WTC11 (cell line): ENCODE measurements at regions not wholly inside any gene's neighbourhood (a gene's known extent, or its start where the extent isn't known, plus 50 kb on each side); places are given as distances from the start of the nearest gene placed in this dataset.

Experiments used
- ATAC-seq: fragments of 200-7000 bp; cut with Tn5 transposase; 2 replicates; pipeline ENCODE4 v1.10.0; 2021; ENCODE audit warnings: mild to moderate bottlenecking, moderate library complexity
- CTCF ChIA-PET: fragments of 300-600 bp; sonication (Branson Sonifier 250); formaldehyde crosslinking; loops from one replicate; lab custom pipeline; 2021; ENCODE audit warnings: antibody characterized with exemption; lab: Charles Lee
- POLR2A ChIA-PET: fragments of 350-600 bp; sonication (Branson Sonifier 250); formaldehyde crosslinking; loops from one replicate; lab custom pipeline; 2021; ENCODE audit warnings: antibody characterized with exemption; lab: Charles Lee
- DNase-seq: peaks from one replicate; pipeline ENCODE4 v3.0.0; 2021; ENCODE audit warnings: low spot score
- H3K27ac Mint-ChIP-seq: 2 replicates; pipeline ENCODE4 v1.8.0; 2021; ENCODE audit warnings: mixed read lengths
- H3K27me3 Mint-ChIP-seq: 2 replicates; pipeline ENCODE4 v1.8.0; 2021; ENCODE audit warnings: low read depth, mild to moderate bottlenecking, moderate library complexity, mixed read lengths
- H3K36me3 Mint-ChIP-seq: 2 replicates; pipeline ENCODE4 v1.8.0; 2021; ENCODE audit warnings: mixed read lengths
- H3K4me1 Mint-ChIP-seq: 2 replicates; pipeline ENCODE4 v1.8.0; 2022; ENCODE audit warnings: mixed read lengths
- H3K4me3 Mint-ChIP-seq: 2 replicates; pipeline ENCODE4 v1.8.0; 2021; ENCODE audit warnings: mild to moderate bottlenecking, moderate library complexity, mixed read lengths
- H3K9me3 Mint-ChIP-seq: 2 replicates; pipeline ENCODE4 v1.8.0; 2021; ENCODE audit warnings: mixed read lengths
- ELF4 ChIP-seq: sonication (generic); formaldehyde crosslinking; IDR thresholded peaks from 2 replicates; pipeline ENCODE4 v1.8.1; 2022; ENCODE audit warnings: low read depth, mild to moderate bottlenecking, moderate library complexity, missing genetic modification reagents
- ESRRA ChIP-seq: sonication (generic); formaldehyde crosslinking; IDR thresholded peaks from 2 replicates; pipeline ENCODE4 v1.8.1; 2022; ENCODE audit warnings: mild to moderate bottlenecking, missing genetic modification reagents, borderline replicate concordance
- ETV6 ChIP-seq: sonication (generic); formaldehyde crosslinking; IDR thresholded peaks from 2 replicates; pipeline ENCODE4 v1.8.1; 2022; ENCODE audit warnings: mild to moderate bottlenecking, missing genetic modification reagents
- FOXP1 ChIP-seq: sonication (generic); formaldehyde crosslinking; IDR thresholded peaks from 2 replicates; pipeline ENCODE4 v1.8.0; 2022; ENCODE audit warnings: missing genetic modification reagents, mild to moderate bottlenecking, moderate library complexity, borderline replicate concordance
- GABPB1 ChIP-seq: sonication (generic); formaldehyde crosslinking; IDR thresholded peaks from 2 replicates; pipeline ENCODE4 v1.8.1; 2023; ENCODE audit warnings: mild to moderate bottlenecking, missing genetic modification reagents
- NFATC4 ChIP-seq: fragments of 250-450 bp; sonication (Bioruptor Pico); IDR thresholded peaks from 2 replicates; pipeline ENCODE4 v1.9.0; 2021; ENCODE audit warnings: mild to moderate bottlenecking
- NR3C1 ChIP-seq: sonication (generic); formaldehyde crosslinking; conservative IDR thresholded peaks from 2 replicates; pipeline ENCODE4 v1.8.1; 2023; ENCODE audit warnings: low read depth, mild to moderate bottlenecking, missing genetic modification reagents
- SMAD4 ChIP-seq: sonication (generic); formaldehyde crosslinking; IDR thresholded peaks from 2 replicates; pipeline ENCODE4 v1.8.0; 2022; ENCODE audit warnings: mild to moderate bottlenecking, missing genetic modification reagents
- SOX15 ChIP-seq: fragments of 250-450 bp; sonication (Bioruptor Pico); IDR thresholded peaks from 2 replicates; pipeline ENCODE4 v1.9.0; 2021; ENCODE audit warnings: mild to moderate bottlenecking
- TEAD1 ChIP-seq: sonication (generic); formaldehyde crosslinking; IDR thresholded peaks from 2 replicates; pipeline ENCODE4 v1.8.0; 2022; ENCODE audit warnings: mild to moderate bottlenecking, missing genetic modification reagents
- ZNF396 ChIP-seq: fragments of 250-450 bp; sonication (Bioruptor Pico); IDR thresholded peaks from 2 replicates; pipeline ENCODE4 v1.8.0; 2021; ENCODE audit warnings: mild to moderate bottlenecking, moderate library complexity, borderline replicate concordance
- ZNF671 ChIP-seq: fragments of 250-450 bp; sonication (Bioruptor Pico); IDR thresholded peaks from 2 replicates; pipeline ENCODE4 v1.8.0; 2021; ENCODE audit warnings: mild to moderate bottlenecking
- TF ChIP-seq, protein P1 (sequence below): sonication (generic); formaldehyde crosslinking; conservative IDR thresholded peaks from 2 replicates; pipeline ENCODE4 v1.8.1; 2023; ENCODE audit warnings: mild to moderate bottlenecking, low read depth, missing genetic modification reagents, moderate library complexity
- TF ChIP-seq, protein P2 (sequence below): sonication (generic); formaldehyde crosslinking; IDR thresholded peaks from 2 replicates; pipeline ENCODE4 v1.8.1; 2022; ENCODE audit warnings: mild to moderate bottlenecking, moderate library complexity, missing genetic modification reagents
- TF ChIP-seq, protein P3 (sequence below): sonication (generic); formaldehyde crosslinking; IDR thresholded peaks from 2 replicates; pipeline ENCODE4 v1.8.1; 2023; ENCODE audit warnings: mild to moderate bottlenecking, missing genetic modification reagents, moderate library complexity
- TF ChIP-seq, protein P4 (sequence below): sonication (generic); formaldehyde crosslinking; IDR thresholded peaks from 2 replicates; pipeline ENCODE4 v1.8.0; 2022; ENCODE audit warnings: mild to moderate bottlenecking, missing genetic modification reagents
- TF ChIP-seq, protein P5 (sequence below): sonication (generic); formaldehyde crosslinking; IDR thresholded peaks from 2 replicates; pipeline ENCODE4 v1.8.0; 2022; ENCODE audit warnings: missing genetic modification reagents
- TF ChIP-seq, protein P6 (sequence below): fragments of 250-450 bp; sonication (Bioruptor Pico); IDR thresholded peaks from 2 replicates; pipeline ENCODE4 v1.8.0; 2021; ENCODE audit warnings: mild to moderate bottlenecking
- TF ChIP-seq, protein P7 (sequence below): sonication (generic); formaldehyde crosslinking; IDR thresholded peaks from 2 replicates; pipeline ENCODE4 v1.8.0; 2023; ENCODE audit warnings: missing genetic modification reagents
- TF ChIP-seq, protein P8 (sequence below): sonication (generic); formaldehyde crosslinking; IDR thresholded peaks from 2 replicates; pipeline ENCODE4 v1.8.0; 2022; ENCODE audit warnings: mild to moderate bottlenecking, missing genetic modification reagents

DNA sequence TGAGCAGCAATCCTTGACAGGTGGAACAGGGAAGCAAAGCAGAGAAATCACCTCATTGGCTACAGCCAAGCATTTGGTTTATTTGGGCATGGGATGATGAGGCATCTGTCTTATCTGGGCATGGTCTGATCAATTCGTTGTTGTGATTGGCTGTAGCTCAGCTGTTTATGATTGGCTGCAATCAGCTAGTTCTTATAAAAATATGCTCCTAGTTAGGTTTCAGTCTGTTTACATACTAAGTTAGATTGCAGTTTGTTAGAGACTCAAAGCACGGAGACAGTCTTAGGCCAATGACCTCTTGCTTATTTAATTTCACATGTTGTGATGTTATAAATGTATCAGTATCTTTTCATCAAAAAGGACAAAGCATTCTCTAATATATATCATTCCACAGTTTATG is 312.0 kb downstream of the PDGFC start:
- TF ChIP-seq, protein P1, sequence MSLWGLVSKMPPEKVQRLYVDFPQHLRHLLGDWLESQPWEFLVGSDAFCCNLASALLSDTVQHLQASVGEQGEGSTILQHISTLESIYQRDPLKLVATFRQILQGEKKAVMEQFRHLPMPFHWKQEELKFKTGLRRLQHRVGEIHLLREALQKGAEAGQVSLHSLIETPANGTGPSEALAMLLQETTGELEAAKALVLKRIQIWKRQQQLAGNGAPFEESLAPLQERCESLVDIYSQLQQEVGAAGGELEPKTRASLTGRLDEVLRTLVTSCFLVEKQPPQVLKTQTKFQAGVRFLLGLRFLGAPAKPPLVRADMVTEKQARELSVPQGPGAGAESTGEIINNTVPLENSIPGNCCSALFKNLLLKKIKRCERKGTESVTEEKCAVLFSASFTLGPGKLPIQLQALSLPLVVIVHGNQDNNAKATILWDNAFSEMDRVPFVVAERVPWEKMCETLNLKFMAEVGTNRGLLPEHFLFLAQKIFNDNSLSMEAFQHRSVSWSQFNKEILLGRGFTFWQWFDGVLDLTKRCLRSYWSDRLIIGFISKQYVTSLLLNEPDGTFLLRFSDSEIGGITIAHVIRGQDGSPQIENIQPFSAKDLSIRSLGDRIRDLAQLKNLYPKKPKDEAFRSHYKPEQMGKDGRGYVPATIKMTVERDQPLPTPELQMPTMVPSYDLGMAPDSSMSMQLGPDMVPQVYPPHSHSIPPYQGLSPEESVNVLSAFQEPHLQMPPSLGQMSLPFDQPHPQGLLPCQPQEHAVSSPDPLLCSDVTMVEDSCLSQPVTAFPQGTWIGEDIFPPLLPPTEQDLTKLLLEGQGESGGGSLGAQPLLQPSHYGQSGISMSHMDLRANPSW (CRISPR knock-in tag), result no peak
- TF ChIP-seq ZNF396, result no peak
- TF ChIP-seq, protein P2, sequence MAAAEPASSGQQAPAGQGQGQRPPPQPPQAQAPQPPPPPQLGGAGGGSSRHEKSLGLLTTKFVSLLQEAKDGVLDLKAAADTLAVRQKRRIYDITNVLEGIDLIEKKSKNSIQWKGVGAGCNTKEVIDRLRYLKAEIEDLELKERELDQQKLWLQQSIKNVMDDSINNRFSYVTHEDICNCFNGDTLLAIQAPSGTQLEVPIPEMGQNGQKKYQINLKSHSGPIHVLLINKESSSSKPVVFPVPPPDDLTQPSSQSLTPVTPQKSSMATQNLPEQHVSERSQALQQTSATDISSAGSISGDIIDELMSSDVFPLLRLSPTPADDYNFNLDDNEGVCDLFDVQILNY (CRISPR knock-in tag), result no peak
- peaks cover 3% of the 10 kb centered on the region; the same call in 1 of the 2 replicates for H3K4me1 Mint-ChIP-seq
- peaks cover under 1% of the 10 kb centered on the region; the same call in 1 of the 2 replicates for H3K9me3 Mint-ChIP-seq
- no peak for ATAC-seq
- no peak for DNase-seq
- CTCF ChIA-PET, result no interaction called here
- POLR2A ChIA-PET, result no interaction called here
- no peaks in the 10 kb centered on the region for H3K27me3 Mint-ChIP-seq
- H3K27ac Mint-ChIP-seq, result no peak overlapping the region
- H3K4me3 Mint-ChIP-seq, result no peak overlapping the region
- no peaks in the 10 kb centered on the region for H3K36me3 Mint-ChIP-seq

DNA sequence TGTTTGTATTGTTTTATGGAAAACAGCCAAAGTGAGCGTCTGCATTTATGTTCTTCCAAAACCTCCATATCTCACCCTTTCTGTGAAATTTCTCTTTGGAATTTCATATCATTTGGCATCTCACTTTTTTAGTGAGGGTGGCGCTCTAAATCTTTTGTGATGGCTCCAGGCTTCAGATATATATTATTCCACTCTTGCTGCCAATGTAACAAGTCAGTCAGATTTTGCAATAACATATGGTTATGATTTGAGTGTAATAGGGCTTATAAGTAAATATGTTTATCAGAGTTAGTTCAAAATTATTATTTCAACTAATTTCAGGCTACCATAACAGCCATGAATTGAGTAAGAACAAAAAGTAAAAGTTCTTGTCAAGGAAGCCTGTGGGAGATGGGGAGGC is 314.7 kb downstream of the PDGFC start:
- CTCF ChIA-PET, result no interaction called here

More for the DNA sequence above, 314.7 kb downstream of the PDGFC start:
- POLR2A ChIA-PET, result no interaction called here
- no peaks in the 10 kb centered on the region for H3K36me3 Mint-ChIP-seq
- DNase-seq (no peak), ATAC-seq (no peak)
- H3K27ac Mint-ChIP-seq, result no peak overlapping the region
- H3K4me1 Mint-ChIP-seq, result peaks cover 5% of the 10 kb centered on the region; the same call in 1 of the 2 replicates
- peaks cover 14% of the 10 kb centered on the region for H3K9me3 Mint-ChIP-seq
- no peaks in the 10 kb centered on the region for H3K27me3 Mint-ChIP-seq
- no peak for TF ChIP-seq FOXP1 (CRISPR knock-in tag)
- TF ChIP-seq, protein P3, sequence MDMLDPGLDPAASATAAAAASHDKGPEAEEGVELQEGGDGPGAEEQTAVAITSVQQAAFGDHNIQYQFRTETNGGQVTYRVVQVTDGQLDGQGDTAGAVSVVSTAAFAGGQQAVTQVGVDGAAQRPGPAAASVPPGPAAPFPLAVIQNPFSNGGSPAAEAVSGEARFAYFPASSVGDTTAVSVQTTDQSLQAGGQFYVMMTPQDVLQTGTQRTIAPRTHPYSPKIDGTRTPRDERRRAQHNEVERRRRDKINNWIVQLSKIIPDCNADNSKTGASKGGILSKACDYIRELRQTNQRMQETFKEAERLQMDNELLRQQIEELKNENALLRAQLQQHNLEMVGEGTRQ (CRISPR knock-in tag), result no peak
- TF ChIP-seq ELF4 (CRISPR knock-in tag), result no peak
- TF ChIP-seq, protein P4, sequence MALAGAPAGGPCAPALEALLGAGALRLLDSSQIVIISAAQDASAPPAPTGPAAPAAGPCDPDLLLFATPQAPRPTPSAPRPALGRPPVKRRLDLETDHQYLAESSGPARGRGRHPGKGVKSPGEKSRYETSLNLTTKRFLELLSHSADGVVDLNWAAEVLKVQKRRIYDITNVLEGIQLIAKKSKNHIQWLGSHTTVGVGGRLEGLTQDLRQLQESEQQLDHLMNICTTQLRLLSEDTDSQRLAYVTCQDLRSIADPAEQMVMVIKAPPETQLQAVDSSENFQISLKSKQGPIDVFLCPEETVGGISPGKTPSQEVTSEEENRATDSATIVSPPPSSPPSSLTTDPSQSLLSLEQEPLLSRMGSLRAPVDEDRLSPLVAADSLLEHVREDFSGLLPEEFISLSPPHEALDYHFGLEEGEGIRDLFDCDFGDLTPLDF, result no peak
- TF ChIP-seq, protein P5, sequence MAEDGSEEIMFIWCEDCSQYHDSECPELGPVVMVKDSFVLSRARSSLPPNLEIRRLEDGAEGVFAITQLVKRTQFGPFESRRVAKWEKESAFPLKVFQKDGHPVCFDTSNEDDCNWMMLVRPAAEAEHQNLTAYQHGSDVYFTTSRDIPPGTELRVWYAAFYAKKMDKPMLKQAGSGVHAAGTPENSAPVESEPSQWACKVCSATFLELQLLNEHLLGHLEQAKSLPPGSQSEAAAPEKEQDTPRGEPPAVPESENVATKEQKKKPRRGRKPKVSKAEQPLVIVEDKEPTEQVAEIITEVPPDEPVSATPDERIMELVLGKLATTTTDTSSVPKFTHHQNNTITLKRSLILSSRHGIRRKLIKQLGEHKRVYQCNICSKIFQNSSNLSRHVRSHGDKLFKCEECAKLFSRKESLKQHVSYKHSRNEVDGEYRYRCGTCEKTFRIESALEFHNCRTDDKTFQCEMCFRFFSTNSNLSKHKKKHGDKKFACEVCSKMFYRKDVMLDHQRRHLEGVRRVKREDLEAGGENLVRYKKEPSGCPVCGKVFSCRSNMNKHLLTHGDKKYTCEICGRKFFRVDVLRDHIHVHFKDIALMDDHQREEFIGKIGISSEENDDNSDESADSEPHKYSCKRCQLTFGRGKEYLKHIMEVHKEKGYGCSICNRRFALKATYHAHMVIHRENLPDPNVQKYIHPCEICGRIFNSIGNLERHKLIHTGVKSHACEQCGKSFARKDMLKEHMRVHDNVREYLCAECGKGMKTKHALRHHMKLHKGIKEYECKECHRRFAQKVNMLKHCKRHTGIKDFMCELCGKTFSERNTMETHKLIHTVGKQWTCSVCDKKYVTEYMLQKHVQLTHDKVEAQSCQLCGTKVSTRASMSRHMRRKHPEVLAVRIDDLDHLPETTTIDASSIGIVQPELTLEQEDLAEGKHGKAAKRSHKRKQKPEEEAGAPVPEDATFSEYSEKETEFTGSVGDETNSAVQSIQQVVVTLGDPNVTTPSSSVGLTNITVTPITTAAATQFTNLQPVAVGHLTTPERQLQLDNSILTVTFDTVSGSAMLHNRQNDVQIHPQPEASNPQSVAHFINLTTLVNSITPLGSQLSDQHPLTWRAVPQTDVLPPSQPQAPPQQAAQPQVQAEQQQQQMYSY (CRISPR knock-in tag), result no peak
- TF ChIP-seq, protein P6, sequence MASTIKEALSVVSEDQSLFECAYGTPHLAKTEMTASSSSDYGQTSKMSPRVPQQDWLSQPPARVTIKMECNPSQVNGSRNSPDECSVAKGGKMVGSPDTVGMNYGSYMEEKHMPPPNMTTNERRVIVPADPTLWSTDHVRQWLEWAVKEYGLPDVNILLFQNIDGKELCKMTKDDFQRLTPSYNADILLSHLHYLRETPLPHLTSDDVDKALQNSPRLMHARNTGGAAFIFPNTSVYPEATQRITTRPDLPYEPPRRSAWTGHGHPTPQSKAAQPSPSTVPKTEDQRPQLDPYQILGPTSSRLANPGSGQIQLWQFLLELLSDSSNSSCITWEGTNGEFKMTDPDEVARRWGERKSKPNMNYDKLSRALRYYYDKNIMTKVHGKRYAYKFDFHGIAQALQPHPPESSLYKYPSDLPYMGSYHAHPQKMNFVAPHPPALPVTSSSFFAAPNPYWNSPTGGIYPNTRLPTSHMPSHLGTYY, result no peak
- TF ChIP-seq NR3C1, result no peak
- TF ChIP-seq ESRRA (CRISPR knock-in tag), result no peak
- no peak for TF ChIP-seq GABPB1 (CRISPR knock-in tag)
- no peak for TF ChIP-seq NFATC4 (CRISPR knock-in tag)
- TF ChIP-seq, protein P7, sequence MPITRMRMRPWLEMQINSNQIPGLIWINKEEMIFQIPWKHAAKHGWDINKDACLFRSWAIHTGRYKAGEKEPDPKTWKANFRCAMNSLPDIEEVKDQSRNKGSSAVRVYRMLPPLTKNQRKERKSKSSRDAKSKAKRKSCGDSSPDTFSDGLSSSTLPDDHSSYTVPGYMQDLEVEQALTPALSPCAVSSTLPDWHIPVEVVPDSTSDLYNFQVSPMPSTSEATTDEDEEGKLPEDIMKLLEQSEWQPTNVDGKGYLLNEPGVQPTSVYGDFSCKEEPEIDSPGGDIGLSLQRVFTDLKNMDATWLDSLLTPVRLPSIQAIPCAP (CRISPR knock-in tag), result no peak
- TF ChIP-seq, protein P8, sequence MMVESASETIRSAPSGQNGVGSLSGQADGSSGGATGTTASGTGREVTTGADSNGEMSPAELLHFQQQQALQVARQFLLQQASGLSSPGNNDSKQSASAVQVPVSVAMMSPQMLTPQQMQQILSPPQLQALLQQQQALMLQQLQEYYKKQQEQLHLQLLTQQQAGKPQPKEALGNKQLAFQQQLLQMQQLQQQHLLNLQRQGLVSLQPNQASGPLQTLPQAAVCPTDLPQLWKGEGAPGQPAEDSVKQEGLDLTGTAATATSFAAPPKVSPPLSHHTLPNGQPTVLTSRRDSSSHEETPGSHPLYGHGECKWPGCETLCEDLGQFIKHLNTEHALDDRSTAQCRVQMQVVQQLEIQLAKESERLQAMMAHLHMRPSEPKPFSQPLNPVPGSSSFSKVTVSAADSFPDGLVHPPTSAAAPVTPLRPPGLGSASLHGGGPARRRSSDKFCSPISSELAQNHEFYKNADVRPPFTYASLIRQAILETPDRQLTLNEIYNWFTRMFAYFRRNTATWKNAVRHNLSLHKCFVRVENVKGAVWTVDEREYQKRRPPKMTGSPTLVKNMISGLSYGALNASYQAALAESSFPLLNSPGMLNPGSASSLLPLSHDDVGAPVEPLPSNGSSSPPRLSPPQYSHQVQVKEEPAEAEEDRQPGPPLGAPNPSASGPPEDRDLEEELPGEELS (CRISPR knock-in tag), result no peak
- TF ChIP-seq ETV6 (CRISPR knock-in tag), result no peak
- no peak for TF ChIP-seq SOX15 (CRISPR knock-in tag)
- TF ChIP-seq ZNF671, result no peak
- no peak for TF ChIP-seq SMAD4
- TF ChIP-seq, protein P2 (CRISPR knock-in tag), result no peak
- no peak for TF ChIP-seq ZNF396
- TF ChIP-seq TEAD1 (CRISPR knock-in tag), result no peak
- H3K4me3 Mint-ChIP-seq, result no peak overlapping the region
